Stomach (tissue), 8 donors: ENCODE measurements at regions not wholly inside any gene's neighbourhood (a gene's known extent, or its start where the extent isn't known, plus 50 kb on each side); places are given as distances from the start of the nearest gene placed in this dataset.
A peak's percentile ranks its signal among the peaks of the same experiment; 100 is the strongest.

Source experiments
- DNase-seq, 2 donors: peaks; one replicate each; pipeline versions ENCODE4 v3.0.0 to v3.0.0-alpha.2; 2013 to 2019
- H3K27ac ChIP-seq, 5 donors: fragments of 200-600 bp in 4 of 5; sonication (generic) in 4 of 5; one replicate each; pipeline ENCODE4 v1.5.1; 2013 to 2019; ENCODE audit warnings: mild to moderate bottlenecking in 1 of 5, moderate library complexity in 1 of 5
- H3K27me3 ChIP-seq, 3 donors: fragments of 200-600 bp; sonication (generic); one replicate each; pipeline ENCODE4 v1.5.1; 2017 to 2019; ENCODE audit warnings: mixed run types in 1 of 3
- H3K36me3 ChIP-seq, 4 donors: fragments of 200-600 bp; sonication (generic); 1 replicate in 3 of 4; 2 replicates in 1 of 4; pipeline ENCODE4 v1.5.1; 2016 to 2019
- H3K4me1 ChIP-seq, 4 donors: fragments of 200-600 bp; sonication (generic); one replicate each; pipeline ENCODE4 v1.5.1; 2016 to 2019
- H3K4me3 ChIP-seq, 4 donors: fragments of 200-600 bp; sonication (generic) in 3 of 4; one replicate each; pipeline ENCODE4 v1.5.1; 2016 to 2019; ENCODE audit warnings: mild to moderate bottlenecking in 1 of 4
- H3K9me3 ChIP-seq, 4 donors: fragments of 200-600 bp; sonication (generic); one replicate each; pipeline ENCODE4 v1.5.1; 2016 to 2019
- EP300 ChIP-seq: sonication (generic); formaldehyde crosslinking; IDR thresholded peaks from one replicate; pipeline ENCODE4 v1.6.1; 2017; ENCODE audit warnings: antibody characterized with exemption
- POLR2A ChIP-seq, 4 donors: fragments of 450-650 bp; IDR thresholded peaks; one replicate each; pipeline ENCODE4 v1.6.1; 2016; ENCODE audit warnings: antibody characterized with exemption in 4 of 4, control low read depth in 2 of 4, mild to moderate bottlenecking in 1 of 4, moderate library complexity in 1 of 4
- POLR2AphosphoS5 ChIP-seq, 3 donors: sonication (generic); formaldehyde crosslinking; IDR thresholded peaks; one replicate each; pipeline ENCODE4 v1.6.1; 2016; ENCODE audit warnings: antibody characterized with exemption in 3 of 3
- WGBS, 5 donors: extraction: QIAGEN DNeasy Blood & Tissue Kit in 3 of 5; methylation state at CpG; one replicate each; pipeline versions ENCODE4 v1.1.5 to v1.1.7; 2013 to 2018; 5-methylcytosine and 5-hydroxymethylcytosine counted together
- intact Hi-C: fragments of 100-400 bp; cut with DNase I; formaldehyde crosslinking; loops from one replicate; pipeline ENCODE4 v1.15.1; 2023; ENCODE audit warnings: low total_unique reads
- TF ChIP-seq, protein P1 (sequence below), 7 experiments: fragments of 450-650 bp in 4 of 7; fragments of 200-600 bp in 3 of 7; sonication (generic) in 3 of 7; IDR thresholded peaks; one replicate each; pipeline ENCODE4 v1.5.1; 2016 to 2019; ENCODE audit warnings: antibody characterized with exemption in 7 of 7, control low read depth in 2 of 7, mild to moderate bottlenecking in 1 of 7
- donor health status: healthy with polysubstance abuse.
- donor health status: Bipolar disorder and iron deficiency.
- donor health status: healthy.

DNA sequence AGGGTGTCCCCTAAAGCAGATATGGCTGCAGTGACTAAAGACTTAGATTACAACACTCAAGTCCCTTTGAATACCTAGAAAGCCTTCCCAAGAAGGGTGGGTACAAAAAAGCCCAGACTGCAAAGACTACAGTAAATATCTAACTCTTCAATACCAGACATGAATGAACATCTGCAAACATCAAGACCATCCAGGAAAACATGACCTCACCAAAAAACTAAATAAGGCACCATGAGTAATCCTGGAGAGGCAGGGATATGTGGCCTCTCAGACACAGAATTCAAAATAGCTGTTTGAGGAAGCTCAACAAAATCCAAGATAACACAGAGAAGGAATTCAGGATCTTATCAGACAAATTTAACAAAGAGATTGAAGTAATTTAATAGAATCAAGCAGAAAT is 138.2 kb upstream of the OTOS start:
- H3K9me3 ChIP-seq, result no peaks in the 10 kb centered on the region
- H3K4me3 ChIP-seq, result no peak overlapping the region
- DNase-seq, result no peak
- intact Hi-C loops, result no loop called here
- peaks cover 0 to 23% (median 0%) of the 10 kb centered on the region in 3 donors for H3K27me3 ChIP-seq
- H3K27ac ChIP-seq, result no peak overlapping the region
- TF ChIP-seq EP300 (no peak), POLR2AphosphoS5 (IDR thresholded peaks at IDR 0.05) (no peak), POLR2A (IDR thresholded peaks at IDR 0.05) (no peak)
- TF ChIP-seq, protein P1, sequence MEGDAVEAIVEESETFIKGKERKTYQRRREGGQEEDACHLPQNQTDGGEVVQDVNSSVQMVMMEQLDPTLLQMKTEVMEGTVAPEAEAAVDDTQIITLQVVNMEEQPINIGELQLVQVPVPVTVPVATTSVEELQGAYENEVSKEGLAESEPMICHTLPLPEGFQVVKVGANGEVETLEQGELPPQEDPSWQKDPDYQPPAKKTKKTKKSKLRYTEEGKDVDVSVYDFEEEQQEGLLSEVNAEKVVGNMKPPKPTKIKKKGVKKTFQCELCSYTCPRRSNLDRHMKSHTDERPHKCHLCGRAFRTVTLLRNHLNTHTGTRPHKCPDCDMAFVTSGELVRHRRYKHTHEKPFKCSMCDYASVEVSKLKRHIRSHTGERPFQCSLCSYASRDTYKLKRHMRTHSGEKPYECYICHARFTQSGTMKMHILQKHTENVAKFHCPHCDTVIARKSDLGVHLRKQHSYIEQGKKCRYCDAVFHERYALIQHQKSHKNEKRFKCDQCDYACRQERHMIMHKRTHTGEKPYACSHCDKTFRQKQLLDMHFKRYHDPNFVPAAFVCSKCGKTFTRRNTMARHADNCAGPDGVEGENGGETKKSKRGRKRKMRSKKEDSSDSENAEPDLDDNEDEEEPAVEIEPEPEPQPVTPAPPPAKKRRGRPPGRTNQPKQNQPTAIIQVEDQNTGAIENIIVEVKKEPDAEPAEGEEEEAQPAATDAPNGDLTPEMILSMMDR (IDR thresholded peaks at IDR 0.05), result no peak
- no peaks in the 10 kb centered on the region for H3K36me3 ChIP-seq
- H3K4me1 ChIP-seq, result peaks cover 0 to 5% (median 2%) of the 10 kb centered on the region in 4 donors

DNA sequence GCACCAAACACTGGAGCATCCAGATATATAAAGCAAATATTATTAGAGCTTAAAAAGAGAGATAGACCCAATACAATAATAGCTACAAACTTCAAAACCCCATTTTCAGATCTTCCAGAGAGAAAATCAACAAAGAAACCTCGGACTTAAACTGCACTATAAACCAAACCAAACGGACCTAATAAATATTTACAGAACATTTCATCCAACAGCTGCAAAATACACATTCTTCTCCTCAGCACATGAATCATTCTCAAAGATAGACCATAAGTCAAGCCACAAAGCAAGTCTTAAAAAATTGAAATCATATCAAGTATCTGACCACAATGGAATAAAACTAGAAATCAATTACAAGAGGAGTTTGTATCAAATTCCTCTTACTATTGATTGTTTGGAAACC is 140.2 kb upstream of the OTOS start:
- Histone ChIP-seq H3K9me3 (no peaks in the 10 kb centered on the region), H3K36me3 (no peaks in the 10 kb centered on the region), H3K27ac (no peak overlapping the region), H3K4me3 (no peak overlapping the region), H3K4me1 (peaks cover 0 to 5% (median 2%) of the 10 kb centered on the region in 4 donors), H3K27me3 (peaks cover 0 to 15% (median 0%) of the 10 kb centered on the region in 3 donors)
- TF ChIP-seq, protein P1 (IDR thresholded peaks at IDR 0.05), result no peak
- TF ChIP-seq EP300 (no peak), POLR2AphosphoS5 (IDR thresholded peaks at IDR 0.05) (no peak)
- WGBS, 5 donors, result 13 to 21% (median 14%) methylated on average over 2 of the region's 2 CpGs
- DNase-seq, result no peak
- intact Hi-C loops, result no loop called here

DNA sequence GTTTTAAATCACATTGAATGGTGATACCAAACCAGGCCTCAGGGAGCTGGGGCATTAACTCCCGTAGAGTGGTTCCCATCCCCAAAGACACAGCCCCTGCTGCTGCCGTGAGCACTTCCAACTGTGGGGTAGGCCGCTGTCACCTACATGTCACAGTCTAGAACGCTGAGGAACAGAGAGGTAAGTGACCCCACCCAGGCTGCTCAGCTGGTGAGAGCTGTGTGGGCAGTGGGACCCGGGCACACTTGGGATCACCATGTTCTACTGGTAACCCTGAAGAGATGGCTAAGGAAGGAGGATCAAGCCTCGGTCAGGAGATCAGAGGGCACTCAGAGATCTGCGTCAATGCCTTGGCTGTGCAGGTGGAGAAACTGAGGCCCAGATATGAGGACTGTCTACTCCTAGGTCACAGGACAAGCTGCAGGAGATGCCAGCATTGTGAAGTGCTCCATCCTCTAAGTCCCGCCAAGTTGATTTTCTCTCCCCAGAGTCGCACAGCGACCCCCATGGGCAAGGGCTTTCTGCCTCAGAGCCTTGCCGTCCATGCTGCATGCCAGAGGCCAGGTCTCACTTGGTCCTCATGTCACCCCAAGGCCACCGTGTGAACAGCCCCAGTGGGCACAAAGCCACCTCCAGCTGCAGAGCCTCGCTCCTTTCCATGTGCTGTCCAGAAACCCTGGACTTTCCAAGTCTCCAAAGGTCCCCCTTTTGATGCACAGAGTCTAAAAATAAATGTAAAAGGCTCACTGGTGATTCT is 144.2 kb upstream of the OTOS start:
- Histone ChIP-seq H3K9me3 (no peaks in the 10 kb centered on the region), H3K4me1 (no peaks in the 10 kb centered on the region), H3K27ac (no peak overlapping the region), H3K4me3 (no peak overlapping the region), H3K36me3 (no peaks in the 10 kb centered on the region), H3K27me3 (no peaks in the 10 kb centered on the region)
- peak in 1 of 2 donors; percentile 0 for DNase-seq
- WGBS, 5 donors, result 82 to 89% (median 86%) methylated on average over 13 of the region's 13 CpGs
- TF ChIP-seq, protein P1 (IDR thresholded peaks at IDR 0.05), result no peak
- no peak for TF ChIP-seq POLR2AphosphoS5 (IDR thresholded peaks at IDR 0.05)
- TF ChIP-seq POLR2A (IDR thresholded peaks at IDR 0.05), result no peak
- no peak for TF ChIP-seq EP300
- intact Hi-C loops, result no loop called here

DNA sequence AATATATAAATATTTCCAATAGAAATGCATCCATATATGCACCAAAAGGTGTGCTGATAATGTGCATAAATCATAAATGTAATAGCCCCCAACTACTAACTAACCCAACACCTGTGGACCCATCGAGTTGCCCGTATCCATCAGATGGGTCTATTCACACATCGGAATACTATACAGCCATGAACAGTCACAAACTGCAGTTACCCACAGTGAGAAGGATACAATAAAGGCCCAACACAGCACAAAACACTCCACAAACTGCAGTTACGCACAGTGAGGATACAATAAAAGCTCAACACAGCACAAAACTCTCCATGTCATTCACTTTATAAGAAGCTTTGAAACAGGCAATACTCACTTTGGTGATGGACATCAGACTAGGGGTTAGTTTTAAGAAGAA is 145.3 kb upstream of the OTOS start:
- Histone ChIP-seq H3K9me3 (no peaks in the 10 kb centered on the region), H3K4me1 (no peaks in the 10 kb centered on the region), H3K36me3 (no peaks in the 10 kb centered on the region), H3K4me3 (no peak overlapping the region), H3K27ac (no peak overlapping the region), H3K27me3 (no peaks in the 10 kb centered on the region)
- intact Hi-C loops, result no loop called here
- TF ChIP-seq EP300 (no peak), POLR2AphosphoS5 (IDR thresholded peaks at IDR 0.05) (no peak), POLR2A (IDR thresholded peaks at IDR 0.05) (no peak)
- TF ChIP-seq, protein P1 (IDR thresholded peaks at IDR 0.05), result no peak
- 69 to 96% (median 85%) methylated on average over 4 of the region's 4 CpGs for WGBS, 5 donors
- no peak for DNase-seq
